ENCODE measurements at regions not wholly inside any gene's neighbourhood (a gene's known extent, or its start where the extent isn't known, plus 50 kb on each side); places are given as distances from the start of the nearest gene placed in this dataset.
A peak's percentile ranks its signal among the peaks of the same experiment; 100 is the strongest.

DNA sequence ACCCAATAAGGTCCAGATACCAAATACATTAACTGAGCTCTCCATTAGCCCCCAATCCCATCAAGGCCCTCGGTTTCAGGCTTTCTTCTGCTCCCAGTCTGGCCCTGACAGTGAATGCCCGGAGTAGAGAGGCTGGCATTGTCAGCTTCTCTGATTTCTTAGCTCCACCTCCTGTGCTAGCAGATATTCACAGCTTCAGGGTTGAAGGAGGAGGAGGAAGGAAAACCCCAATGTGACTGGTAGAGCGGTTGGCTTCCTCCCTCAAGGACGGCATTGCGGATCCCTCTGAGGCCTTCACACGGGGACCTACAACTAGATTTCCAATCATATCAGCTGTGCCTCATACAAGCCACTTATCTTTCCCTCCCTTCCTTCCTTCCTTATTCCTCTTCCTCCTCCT lies 164.1 kb upstream of the SYNDIG1 start:
- Histone ChIP-seq H3K9me3 (no peaks in the 10 kb centered on the region), H3K27me3 (replicated peaks; ENCODE audit: control insufficient read depth, insufficient read depth, low read length) (no peaks in the 10 kb centered on the region; the same call in none of the 2 replicates), H3K4me3 (ENCODE audit: low read depth, low read length) (no peak overlapping the region), H3K36me3 (ENCODE audit: control insufficient read depth, insufficient read depth, low read length) (no peaks in the 10 kb centered on the region), H3K4me1 (no peaks in the 10 kb centered on the region)
- no peak overlapping the region for H3K4me3 Mint-ChIP-seq (ENCODE audit: unreplicated experiment)
- DNase-seq = no peak
- POLR2A ChIA-PET = no interaction called here
- H3K9me3 Mint-ChIP-seq (ENCODE audit: unreplicated experiment) = no peaks in the 10 kb centered on the region
- no peak for TF ChIP-seq CTCF (IDR thresholded peaks at IDR 0.05; ENCODE audit: insufficient read depth in 1 of 2, low read depth in 1 of 2, low read length in 1 of 2, severe bottlenecking in 1 of 2, unreplicated experiment in 1 of 2)
- intact Hi-C loops (cut with micrococcal nuclease; ENCODE audit: unreplicated experiment) = loop anchor here (10.0 kb wide), 1 partner anchor 479 kb away; no protein-coding TSS in a partner anchor
- CTCF ChIA-PET = no interaction called here
- H3K27ac Mint-ChIP-seq (ENCODE audit: unreplicated experiment) = no peak overlapping the region
- H3K4me1 Mint-ChIP-seq (ENCODE audit: low read depth, unreplicated experiment) = no peaks in the 10 kb centered on the region
- BruUV-seq (replicated peaks) = no TSS peak
- H3K36me3 Mint-ChIP-seq (ENCODE audit: insufficient read depth, unreplicated experiment) = no peaks in the 10 kb centered on the region
- peaks cover 22% of the 10 kb centered on the region for H3K27me3 Mint-ChIP-seq (ENCODE audit: insufficient read depth, unreplicated experiment)

DNA sequence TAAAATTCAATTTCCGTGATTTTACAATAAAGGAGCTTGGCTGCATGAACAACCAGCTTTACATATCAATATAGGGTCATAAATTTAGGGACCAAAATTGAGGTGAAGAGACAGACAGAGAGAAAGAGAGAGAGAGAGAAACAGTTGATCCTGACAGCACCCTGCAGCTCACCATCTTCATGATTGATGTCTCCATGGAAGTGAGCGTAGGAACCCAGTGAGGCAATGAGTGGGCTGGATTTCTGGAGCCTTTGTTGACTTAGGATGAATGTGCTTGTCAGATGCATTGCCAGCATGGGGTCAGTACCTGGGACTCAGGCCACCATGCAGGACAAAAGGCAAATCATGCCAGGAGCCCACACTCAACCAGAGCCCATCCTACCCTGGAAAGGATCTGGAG lies 165.1 kb upstream of the SYNDIG1 start:
- Histone ChIP-seq H3K36me3 (ENCODE audit: control insufficient read depth, insufficient read depth, low read length) (no peaks in the 10 kb centered on the region), H3K4me3 (ENCODE audit: low read depth, low read length) (no peak overlapping the region), H3K27me3 (replicated peaks; ENCODE audit: control insufficient read depth, insufficient read depth, low read length) (no peaks in the 10 kb centered on the region; the same call in none of the 2 replicates), H3K9me3 (no peaks in the 10 kb centered on the region), H3K4me1 (no peaks in the 10 kb centered on the region)
- intact Hi-C loops (cut with micrococcal nuclease; ENCODE audit: unreplicated experiment) = loop anchor here (10.0 kb wide), 1 partner anchor 481 kb away; no protein-coding TSS in a partner anchor
- peaks cover 28% of the 10 kb centered on the region for H3K27me3 Mint-ChIP-seq (ENCODE audit: insufficient read depth, unreplicated experiment)
- ChIA-PET CTCF (no interaction called here), POLR2A (no interaction called here)
- no TSS peak for BruUV-seq (replicated peaks)
- no peak for TF ChIP-seq CTCF (IDR thresholded peaks at IDR 0.05; ENCODE audit: insufficient read depth in 1 of 2, low read depth in 1 of 2, low read length in 1 of 2, severe bottlenecking in 1 of 2, unreplicated experiment in 1 of 2)
- H3K36me3 Mint-ChIP-seq (ENCODE audit: insufficient read depth, unreplicated experiment) = no peaks in the 10 kb centered on the region
- H3K4me1 Mint-ChIP-seq (ENCODE audit: low read depth, unreplicated experiment) = no peaks in the 10 kb centered on the region
- H3K4me3 Mint-ChIP-seq (ENCODE audit: unreplicated experiment) = no peak overlapping the region
- no peaks in the 10 kb centered on the region for H3K9me3 Mint-ChIP-seq (ENCODE audit: unreplicated experiment)
- no peak overlapping the region for H3K27ac Mint-ChIP-seq (ENCODE audit: unreplicated experiment)
- no peak for DNase-seq

DNA sequence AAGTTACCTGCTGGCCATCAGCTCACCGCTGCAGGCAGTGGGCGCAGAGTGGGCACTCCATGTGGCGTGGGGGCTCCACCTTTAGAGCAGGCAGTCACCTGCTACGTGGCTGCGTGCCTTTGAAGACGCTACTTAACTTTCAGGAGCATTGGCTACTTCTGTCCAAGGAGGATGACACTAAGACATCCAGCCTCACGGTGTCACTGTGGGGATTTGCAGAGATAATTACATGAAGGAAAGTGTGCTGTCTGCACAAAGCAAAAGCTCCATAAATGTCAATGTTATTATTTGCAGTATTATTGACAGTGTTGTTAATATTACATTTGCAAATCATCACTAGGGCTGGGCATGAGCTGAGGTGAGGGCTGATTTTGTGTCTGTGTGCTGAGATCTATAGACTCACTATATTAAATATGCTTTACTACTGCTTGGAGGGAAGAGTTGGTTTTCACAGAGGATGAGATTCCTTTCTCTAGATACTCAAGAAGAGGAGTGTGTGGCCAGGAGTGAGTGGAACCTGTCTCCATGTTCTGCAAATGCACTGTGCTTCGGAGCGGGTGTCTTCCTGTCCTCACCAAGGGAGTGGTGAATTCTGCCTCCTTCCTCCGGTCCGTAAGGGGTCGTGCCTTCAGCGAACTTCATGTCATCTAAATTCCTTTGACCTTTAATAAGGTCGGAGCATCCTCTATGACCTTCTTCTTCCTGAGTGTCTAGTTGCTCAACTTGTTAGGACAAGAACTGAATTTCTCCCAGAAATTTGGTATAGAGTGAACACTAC lies 165.8 kb upstream of the SYNDIG1 start:
- Histone ChIP-seq H3K27me3 (replicated peaks; ENCODE audit: control insufficient read depth, insufficient read depth, low read length) (no peaks in the 10 kb centered on the region; the same call in none of the 2 replicates), H3K36me3 (ENCODE audit: control insufficient read depth, insufficient read depth, low read length) (no peaks in the 10 kb centered on the region), H3K9me3 (no peaks in the 10 kb centered on the region), H3K4me3 (ENCODE audit: low read depth, low read length) (no peak overlapping the region), H3K4me1 (no peaks in the 10 kb centered on the region)
- Mint-ChIP-seq H3K9me3 (ENCODE audit: unreplicated experiment) (no peaks in the 10 kb centered on the region), H3K27me3 (ENCODE audit: insufficient read depth, unreplicated experiment) (peaks cover 30% of the 10 kb centered on the region), H3K27ac (ENCODE audit: unreplicated experiment) (no peak overlapping the region), H3K4me1 (ENCODE audit: low read depth, unreplicated experiment) (no peaks in the 10 kb centered on the region), H3K36me3 (ENCODE audit: insufficient read depth, unreplicated experiment) (no peaks in the 10 kb centered on the region), H3K4me3 (ENCODE audit: unreplicated experiment) (no peak overlapping the region)
- DNase-seq = peak in 1 of 2 experiments; percentile 4
- peak in 1 of 2 experiments; percentile 19 for TF ChIP-seq CTCF (IDR thresholded peaks at IDR 0.05; ENCODE audit: insufficient read depth in 1 of 2, low read depth in 1 of 2, low read length in 1 of 2, severe bottlenecking in 1 of 2, unreplicated experiment in 1 of 2)
- BruUV-seq (replicated peaks) = no TSS peak
- CTCF ChIA-PET = no interaction called here
- intact Hi-C loops (cut with micrococcal nuclease; ENCODE audit: unreplicated experiment) = loop anchor here (10.0 kb wide), 1 partner anchor 481 kb away; no protein-coding TSS in a partner anchor
- POLR2A ChIA-PET = no interaction called here

All from Caco-2 (cell line).